Panc1 (cell line): ENCODE measurements at regions not wholly inside any gene's neighbourhood (a gene's known extent, or its start where the extent isn't known, plus 50 kb on each side); places are given as distances from the start of the nearest gene placed in this dataset.

Experiments used
- CTCF ChIP-seq: fragments of 450-650 bp; IDR thresholded peaks from 2 replicates; pipeline ENCODE4 v1.5.1; 2017; ENCODE audit warnings: mild to moderate bottlenecking
- REST ChIP-seq, 2 experiments: IDR thresholded peaks; 2 replicates each; pipeline ENCODE4 v1.6.1; 2011 to 2012; ENCODE audit warnings: low read depth in 2 of 2, control low read depth in 1 of 2, low read length in 1 of 2, mild to moderate bottlenecking in 1 of 2, moderate library complexity in 1 of 2; ENCODE audit not compliant: insufficient read depth in 1 of 2
- SIN3A ChIP-seq: IDR thresholded peaks from 2 replicates; pipeline ENCODE4 v1.6.1; 2012; ENCODE audit warnings: low read depth, mild to moderate bottlenecking, low read length, moderate library complexity, borderline replicate concordance; ENCODE audit not compliant: insufficient read depth
- TCF7L2 ChIP-seq: IDR thresholded peaks from 2 replicates; pipeline ENCODE4 v1.6.1; 2011; ENCODE audit warnings: mild to moderate bottlenecking, low read depth, low read length, inconsistent platforms

GRCh38 chrX:136967966-136968365 is 65.8 kb downstream of the GPR101 start:
- TF ChIP-seq SIN3A (no peak), CTCF (no peak), REST (IDR thresholded peaks at IDR 0.05; ENCODE audit: insufficient read depth in 1 of 2, low read depth in 2 of 2, low read length in 1 of 2) (no peak), TCF7L2 (no peak)
